ENCODE measurements at regions not wholly inside any gene's neighbourhood (a gene's known extent, or its start where the extent isn't known, plus 50 kb on each side); places are given as distances from the start of the nearest gene placed in this dataset.

GRCh38 chr11:97223647-97224046 is 833.8 kb downstream of the JRKL start:
- Histone ChIP-seq H3K27me3 (ENCODE audit: insufficient read depth, low read length) (no peaks in the 10 kb centered on the region), H2BK15ac (ENCODE audit: low read depth, low read length) (no peak overlapping the region), H2BK5ac (ENCODE audit: insufficient read length, low read length) (no peak overlapping the region), H2BK120ac (ENCODE audit: low read depth, low read length, poor library complexity, severe bottlenecking) (no peak overlapping the region), H4K5ac (ENCODE audit: insufficient read length, low read depth, low read length) (no peak overlapping the region), H3K4ac (ENCODE audit: low read depth, low read length) (no peak overlapping the region), H3K4me2 (ENCODE audit: insufficient read depth, insufficient read length, low read length) (no peak overlapping the region), H3K18ac (ENCODE audit: insufficient read length, low read depth, low read length) (no peak overlapping the region), H3K79me2 (ENCODE audit: insufficient read depth, low read length) (no peaks in the 10 kb centered on the region), H3K9me3 (ENCODE audit: control insufficient read depth, low read depth, low read length) (no peaks in the 10 kb centered on the region), H3K14ac (ENCODE audit: insufficient read depth, low read length) (no peak overlapping the region), H2AK5ac (ENCODE audit: insufficient read length, low read length) (no peak overlapping the region), H3K4me1 (ENCODE audit: insufficient read depth, low read length) (no peaks in the 10 kb centered on the region), H4K20me1 (ENCODE audit: control insufficient read depth, insufficient read depth, insufficient read length) (no peaks in the 10 kb centered on the region), H2BK12ac (ENCODE audit: insufficient read length, low read depth, low read length) (no peak overlapping the region), H3K27ac (ENCODE audit: insufficient read length, low read depth, low read length) (no peak overlapping the region), H3K56ac (ENCODE audit: insufficient read length, low read depth, low read length) (no peak overlapping the region), H3K23ac (ENCODE audit: insufficient read length, low read depth, low read length) (no peak overlapping the region), H4K91ac (ENCODE audit: insufficient read length, low read depth, low read length) (no peak overlapping the region), H3T11ph (ENCODE audit: low read length) (no peak overlapping the region), H3K9ac (ENCODE audit: extremely low read depth, insufficient read length, low read length) (no peak overlapping the region), H3K23me2 (ENCODE audit: insufficient read length, low read depth, low read length, poor library complexity, severe bottlenecking) (no peaks in the 10 kb centered on the region), H3K79me1 (ENCODE audit: insufficient read depth, low read depth, low read length, poor library complexity, severe bottlenecking) (no peaks in the 10 kb centered on the region), H2BK20ac (ENCODE audit: low read depth, low read length, poor library complexity, severe bottlenecking) (no peak overlapping the region), H4K8ac (replicated peaks; ENCODE audit: insufficient read length, low read depth, low read length) (no peak overlapping the region), H2AFZ (ENCODE audit: low read length) (no peak overlapping the region)
- no peaks in the 10 kb centered on the region for H3K9me3 Mint-ChIP-seq
- no CpG with 5 or more reads among the region's 3 CpGs for WGBS (ENCODE audit: extremely low coverage, insufficient read length, low lambda C conversion rate)
- TF ChIP-seq CTCF (conservative IDR thresholded peaks at IDR 0.05): no peak
- no peaks in the 10 kb centered on the region for H3K36me3 Mint-ChIP-seq (ENCODE audit: insufficient read depth in 1 of 3, low read depth in 3 of 3)
- H3K4me1 Mint-ChIP-seq: no peaks in the 10 kb centered on the region
- no peak overlapping the region for H3K4me3 Mint-ChIP-seq
- no peaks in the 10 kb centered on the region for H3K27me3 Mint-ChIP-seq (ENCODE audit: low read depth)
- H3K27ac Mint-ChIP-seq: no peak overlapping the region
- no peak for DNase-seq
